Ovary (tissue), 7 donors: ENCODE measurements at regions not wholly inside any gene's neighbourhood (a gene's known extent, or its start where the extent isn't known, plus 50 kb on each side); places are given as distances from the start of the nearest gene placed in this dataset.

Experiments used
- DNase-seq, 5 donors: peaks; one replicate each; pipeline ENCODE4 v3.0.0-alpha.2; 2019 to 2020
- H3K27ac ChIP-seq, 2 donors: fragments of 200-600 bp; one replicate each; pipeline versions ENCODE4 v1.5.1 to v1.8.0; 2019 to 2022
- H3K27me3 ChIP-seq: fragments of 200-600 bp; one replicate; pipeline ENCODE4 v1.8.0; 2022
- H3K36me3 ChIP-seq: fragments of 200-600 bp; sonication (generic); one replicate; pipeline ENCODE4 v1.5.1; 2019
- H3K4me1 ChIP-seq: one replicate; pipeline ENCODE4 v1.8.1; 2013; ENCODE audit warnings: mild to moderate bottlenecking, moderate library complexity; ENCODE audit not compliant: insufficient read depth
- H3K4me3 ChIP-seq: fragments of 200-600 bp; sonication (generic); one replicate; pipeline ENCODE4 v1.5.1; 2017
- H3K9me3 ChIP-seq, 2 donors: fragments of 200-600 bp in 1 of 2; sonication (generic) in 1 of 2; one replicate each; pipeline versions ENCODE4 v1.5.1 to v1.8.1; 2013 to 2019; ENCODE audit warnings: mild to moderate bottlenecking in 1 of 2, moderate library complexity in 1 of 2
- CTCF ChIP-seq, 3 donors: fragments of 450-650 bp in 2 of 3; fragments of 200-600 bp in 1 of 3; IDR thresholded peaks; one replicate each; pipeline versions ENCODE4 v1.5.1 to v1.8.0; 2016 to 2022; ENCODE audit warnings: antibody characterized with exemption in 3 of 3, mild to moderate bottlenecking in 1 of 3
- EP300 ChIP-seq: sonication (generic); formaldehyde crosslinking; IDR thresholded peaks from one replicate; pipeline ENCODE4 v1.6.1; 2017; ENCODE audit warnings: antibody characterized with exemption
- POLR2A ChIP-seq: fragments of 450-650 bp; IDR thresholded peaks from one replicate; pipeline ENCODE4 v1.6.1; 2017; ENCODE audit warnings: antibody characterized with exemption, mild to moderate bottlenecking, moderate library complexity
- WGBS, 3 donors: extraction: QIAGEN DNeasy Blood & Tissue Kit in 1 of 3; methylation state at CpG; one replicate each; pipeline versions ENCODE4 v1.1.5 to v1.1.7; 2013 to 2017; 5-methylcytosine and 5-hydroxymethylcytosine counted together
- intact Hi-C, 4 donors: fragments of 100-400 bp; cut with DNase I; formaldehyde crosslinking; loops; one replicate each; pipeline versions ENCODE4 v1.11.0 to v1.15.1; 2022 to 2023
- donor health status: DM: no; HTN: no; CAD: no; lungs with moderate emphysema.
- donor health status: DM: no; HTN: no; CAD: no.
- donor health status: Bipolar disorder and iron deficiency.
- donor health status: DM: no; HTN: no; CAD: no.
- donor health status: DM: yes; HTN: yes; CAD: no.

GRCh38 chr2:160963957-160964356, 196.3 kb upstream of the TANK start:
- no peak for DNase-seq
- Histone ChIP-seq H3K4me1 (peaks cover 4% of the 10 kb centered on the region), H3K4me3 (no peak overlapping the region), H3K9me3 (no peaks in the 10 kb centered on the region), H3K27ac (no peak overlapping the region), H3K27me3 (no peaks in the 10 kb centered on the region), H3K36me3 (no peaks in the 10 kb centered on the region)
- intact Hi-C loops = loop anchor here in 1 of 4 donors (10.0 kb wide), 1 partner anchor 559 kb away; no protein-coding TSS in a partner anchor
- TF ChIP-seq POLR2A (no peak), CTCF (IDR thresholded peaks at IDR 0.05) (no peak)
- WGBS, 3 donors = 58 to 67% (median 66%) methylated on average over 3 of the region's 3 CpGs

GRCh38 chr2:160967523-160967922, 192.7 kb upstream of the TANK start:
- Histone ChIP-seq H3K36me3 (no peaks in the 10 kb centered on the region), H3K4me3 (no peak overlapping the region), H3K27ac (peak overlapping the region in 1 of 2 donors; percentile 36), H3K4me1 (peaks cover 4% of the 10 kb centered on the region), H3K27me3 (no peaks in the 10 kb centered on the region), H3K9me3 (no peaks in the 10 kb centered on the region)
- 29 to 47% (median 36%) methylated on average over 6 of the region's 6 CpGs for WGBS, 3 donors
- no peak for DNase-seq
- no peak for TF ChIP-seq POLR2A
- intact Hi-C loops = loop anchor here in 1 of 4 donors (10.0 kb wide), 1 partner anchor 563 kb away; no protein-coding TSS in a partner anchor

- Histone ChIP-seq H3K27ac (peak overlapping the region in 1 of 2 donors; percentile 36), H3K4me3 (no peak overlapping the region), H3K9me3 (no peaks in the 10 kb centered on the region), H3K4me1 (peaks cover 4% of the 10 kb centered on the region), H3K36me3 (no peaks in the 10 kb centered on the region), H3K27me3 (no peaks in the 10 kb centered on the region)
- DNase-seq = no peak
- TF ChIP-seq EP300 (no peak), CTCF (IDR thresholded peaks at IDR 0.05) (no peak), POLR2A (no peak)
- intact Hi-C loops = loop anchor here in 1 of 4 donors (10.0 kb wide), 1 partner anchor 563 kb away; no protein-coding TSS in a partner anchor
- WGBS, 3 donors = 46 to 65% (median 63%) methylated on average over 2 of the region's 2 CpGs
Observed at GRCh38 chr2:160968183-160968582, 192.0 kb upstream of the TANK start.

GRCh38 chr2:160970052-160970965, 189.9 kb upstream of the TANK start:
- H3K4me1 ChIP-seq = peaks cover 4% of the 10 kb centered on the region
- WGBS, 3 donors = 3 to 5% (median 5%) methylated on average over 3 of the region's 3 CpGs
- peak overlapping the region in 1 of 2 donors; percentile 44 for H3K27ac ChIP-seq
- no peaks in the 10 kb centered on the region for H3K9me3 ChIP-seq
- H3K4me3 ChIP-seq = no peak overlapping the region
- peak in 4 of 5 donors; percentile 27 to 64 (median 34) for DNase-seq
- H3K27me3 ChIP-seq = no peaks in the 10 kb centered on the region
- no peaks in the 10 kb centered on the region for H3K36me3 ChIP-seq
- TF ChIP-seq CTCF (IDR thresholded peaks at IDR 0.05) (peak; percentile 60 to 88 (median 81)), EP300 (no peak)
- intact Hi-C loops = loop anchor here in 2 of 4 donors (5.0 kb wide), 2 partner anchors 643 to 648 kb away; no protein-coding TSS in a partner anchor

GRCh38 chr2:160973991-160974390, 186.2 kb upstream of the TANK start:
- DNase-seq = no peak
- Histone ChIP-seq H3K36me3 (no peaks in the 10 kb centered on the region), H3K27me3 (no peaks in the 10 kb centered on the region), H3K9me3 (no peaks in the 10 kb centered on the region), H3K4me1 (no peaks in the 10 kb centered on the region), H3K4me3 (no peak overlapping the region), H3K27ac (no peak overlapping the region)
- intact Hi-C loops = loop anchor here in 2 of 4 donors (5.0 kb wide), 2 partner anchors 647 to 652 kb away; no protein-coding TSS in a partner anchor
- TF ChIP-seq EP300 = no peak
- TF ChIP-seq POLR2A = no peak
- TF ChIP-seq CTCF (IDR thresholded peaks at IDR 0.05) = no peak
